ENCODE measurements at regions not wholly inside any gene's neighbourhood (a gene's known extent, or its start where the extent isn't known, plus 50 kb on each side); places are given as distances from the start of the nearest gene placed in this dataset.

- DNase-seq (ENCODE audit: low read depth) = no peak
Observed at GRCh38 chr9:20117482-20117881, 328.6 kb upstream of the SLC24A2 start.

- DNase-seq (ENCODE audit: low read depth) = no peak
Observed at GRCh38 chr9:20114974-20115373, 326.1 kb upstream of the SLC24A2 start.

DNA sequence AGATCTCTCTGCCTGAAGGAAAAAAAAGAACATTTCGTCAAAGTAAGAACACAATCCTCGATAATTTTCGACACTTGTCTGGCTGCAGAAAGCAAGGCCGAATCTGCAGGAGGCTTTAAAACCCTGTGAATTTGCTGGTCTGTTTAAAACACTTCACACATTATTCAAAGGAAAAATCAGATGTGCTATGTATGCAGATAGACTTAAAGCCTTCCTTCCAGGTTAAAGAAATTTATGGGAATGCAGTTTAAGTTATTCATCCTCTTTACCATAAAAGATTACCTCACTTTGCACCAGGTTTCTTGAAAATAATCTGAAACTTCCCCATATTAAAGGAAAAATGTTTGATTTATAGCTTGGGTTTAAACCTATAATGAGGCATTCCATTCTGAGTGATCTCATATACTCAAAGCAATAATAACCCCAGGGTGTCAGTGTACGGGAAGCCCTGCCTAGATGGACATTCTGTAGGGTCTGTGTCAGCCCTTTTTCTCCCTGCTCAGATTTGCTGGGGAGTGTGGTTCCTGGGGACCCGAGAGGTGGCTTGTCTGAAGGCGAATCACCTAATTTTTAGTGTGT is 323.5 kb upstream of the SLC24A2 start:
- DNase-seq (ENCODE audit: low read depth) = no peak

- no peak for DNase-seq (ENCODE audit: low read depth)
Observed at GRCh38 chr9:20111173-20111843, 322.5 kb upstream of the SLC24A2 start.

- DNase-seq (ENCODE audit: low read depth) = no peak
Observed at GRCh38 chr9:20095430-20096092, 306.7 kb upstream of the SLC24A2 start.

DNA sequence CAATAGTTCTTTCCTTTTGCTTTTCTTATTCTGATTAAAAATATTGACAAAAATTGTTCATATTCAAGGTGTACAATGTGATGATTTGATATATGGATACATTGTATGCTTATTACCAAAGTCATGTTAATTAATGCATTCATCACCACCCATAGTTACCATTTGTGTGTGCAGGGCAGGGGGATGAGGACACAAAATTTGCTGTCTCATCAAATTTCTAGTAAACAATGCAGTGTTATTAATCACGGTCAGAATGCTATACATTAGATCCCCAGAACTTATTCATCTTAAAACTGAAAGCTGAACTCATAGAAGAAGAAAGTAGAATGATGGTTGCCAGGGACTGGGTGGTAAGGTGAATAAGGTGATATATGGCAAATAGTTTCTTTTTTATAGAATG is 303.7 kb upstream of the SLC24A2 start:
- DNase-seq (ENCODE audit: low read depth) = no peak

- no peak for DNase-seq (ENCODE audit: low read depth)
Observed at GRCh38 chr9:20087481-20087880, 298.6 kb upstream of the SLC24A2 start.

DNA sequence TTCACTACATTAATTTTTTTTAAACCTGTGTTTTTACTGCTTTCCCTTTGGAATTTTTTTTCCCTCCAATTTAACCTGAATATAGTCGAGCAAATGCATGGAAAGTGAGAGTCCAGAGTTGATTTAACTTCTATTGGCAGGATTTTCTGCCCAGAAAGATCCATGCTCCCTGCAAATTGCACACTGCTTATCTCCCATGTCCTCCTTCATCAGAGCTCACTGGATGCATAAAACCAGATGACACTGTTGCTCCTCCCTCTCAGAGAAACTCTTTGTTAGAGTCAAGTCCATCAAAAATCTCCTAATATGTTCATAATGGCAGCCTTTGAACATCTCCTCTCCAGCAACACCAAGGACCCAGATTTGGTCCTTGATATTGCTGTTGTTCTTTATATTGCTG is 297.0 kb upstream of the SLC24A2 start:
- no peak for DNase-seq (ENCODE audit: low read depth)

- no peak for DNase-seq (ENCODE audit: low read depth)
Observed at GRCh38 chr9:20084125-20084524, 295.3 kb upstream of the SLC24A2 start.

GRCh38 chr9:20083390-20083789 is 294.6 kb upstream of the SLC24A2 start:
- DNase-seq (ENCODE audit: low read depth) = no peak

DNA sequence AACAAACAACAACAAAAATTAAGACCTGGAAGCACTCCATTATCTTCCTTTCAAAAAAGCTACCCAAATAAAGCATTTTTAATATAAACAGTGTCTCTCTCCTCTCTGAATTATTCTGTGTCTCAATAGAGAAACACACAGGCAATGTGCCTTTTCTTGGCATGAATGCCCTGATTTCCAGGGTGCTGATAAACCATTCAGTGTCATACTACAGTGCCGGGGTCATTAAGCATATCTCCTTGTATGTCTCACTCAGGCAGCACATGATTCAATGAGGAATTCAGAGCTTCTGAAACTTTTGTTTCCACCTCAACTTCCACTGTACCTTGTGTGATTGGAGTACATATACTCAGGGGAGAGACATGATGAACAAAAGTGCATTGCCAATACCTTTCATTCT is 294.0 kb upstream of the SLC24A2 start:
- no peak for DNase-seq (ENCODE audit: low read depth)

GRCh38 chr9:20082406-20082805 is 293.6 kb upstream of the SLC24A2 start:
- no peak for DNase-seq (ENCODE audit: low read depth)

- DNase-seq (ENCODE audit: low read depth) = no peak
Observed at GRCh38 chr9:20078246-20078645, 289.4 kb upstream of the SLC24A2 start.

- DNase-seq (ENCODE audit: low read depth) = no peak
Observed at GRCh38 chr9:20074291-20074690, 285.5 kb upstream of the SLC24A2 start.

DNA sequence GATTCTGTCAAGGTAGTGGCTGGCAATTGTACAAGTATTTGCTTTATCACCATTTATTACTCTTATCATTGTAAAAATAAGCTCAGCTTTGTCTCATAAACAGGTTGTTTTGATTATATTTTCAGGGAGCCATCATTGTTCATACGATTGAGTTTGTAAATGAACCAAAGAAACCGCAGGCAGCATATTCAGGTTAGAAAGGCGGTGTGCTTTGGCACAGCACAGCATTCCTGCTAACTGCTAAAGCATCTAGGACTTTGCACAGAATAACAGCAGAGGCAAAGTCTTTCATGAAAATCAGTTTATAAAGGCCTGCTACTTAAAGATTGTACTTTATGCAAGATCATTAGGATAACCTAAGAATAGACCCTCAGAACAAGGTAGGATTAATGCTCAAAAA is 281.5 kb upstream of the SLC24A2 start:
- no peak for DNase-seq (ENCODE audit: low read depth)

- DNase-seq (ENCODE audit: low read depth) = no peak
Observed at GRCh38 chr9:20065796-20066700, 277.2 kb upstream of the SLC24A2 start.

GRCh38 chr9:20065046-20065445 is 276.2 kb upstream of the SLC24A2 start:
- DNase-seq (ENCODE audit: low read depth) = no peak

DNA sequence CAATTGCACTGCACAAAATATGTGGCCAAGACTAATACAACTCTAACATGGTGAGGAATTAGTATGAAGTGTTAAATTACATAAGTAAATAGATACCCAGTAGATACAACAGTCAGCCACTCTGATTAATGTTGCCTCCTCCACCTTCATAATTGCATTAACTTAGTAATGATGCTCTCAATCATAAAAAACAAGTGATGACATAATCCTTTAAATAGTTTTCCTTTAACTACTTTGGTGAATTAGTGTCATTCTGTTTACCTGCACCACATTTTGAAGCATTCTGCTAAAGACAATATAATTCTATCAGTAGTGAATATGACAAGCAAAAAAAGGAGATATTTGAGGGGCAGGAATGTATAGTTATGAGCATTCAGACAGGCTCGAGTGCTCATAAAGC is 265.9 kb upstream of the SLC24A2 start:
- no peak for DNase-seq (ENCODE audit: low read depth)

- no peak for DNase-seq (ENCODE audit: low read depth)
Observed at GRCh38 chr9:20048985-20049384, 260.1 kb upstream of the SLC24A2 start.

GRCh38 chr9:20048437-20048836 is 259.6 kb upstream of the SLC24A2 start:
- DNase-seq (ENCODE audit: low read depth) = no peak

- no peak for DNase-seq (ENCODE audit: low read depth)
Observed at GRCh38 chr9:20044686-20045085, 255.8 kb upstream of the SLC24A2 start.

GRCh38 chr9:20043461-20043860 is 254.6 kb upstream of the SLC24A2 start:
- no peak for DNase-seq (ENCODE audit: low read depth)

DNA sequence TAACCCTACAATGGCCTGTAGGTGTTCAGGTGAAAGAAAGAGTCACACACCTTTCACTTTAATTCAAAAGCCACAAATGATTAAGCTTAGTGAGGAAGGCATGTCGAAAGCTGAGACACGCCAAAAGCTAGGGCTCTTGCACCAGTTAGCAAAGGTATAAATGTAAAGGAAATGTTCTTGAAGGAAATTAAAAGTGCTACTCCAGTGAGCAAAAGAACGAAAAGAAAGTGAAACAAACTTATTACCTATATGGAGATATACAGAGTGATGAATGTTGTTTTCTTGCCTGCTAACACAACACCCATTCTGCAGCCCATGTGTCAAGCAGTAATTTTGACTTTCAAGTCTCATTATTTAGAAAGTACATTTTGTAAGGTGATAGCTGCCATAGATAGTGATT is 254.2 kb upstream of the SLC24A2 start:
- DNase-seq (ENCODE audit: low read depth) = no peak
